NCI-H510A treated with DMSO at 0.1 percent for 48 hours (cell line): ENCODE measurements at regions not wholly inside any gene's neighbourhood (a gene's known extent, or its start where the extent isn't known, plus 50 kb on each side); places are given as distances from the start of the nearest gene placed in this dataset.
"Not testable (repeated sequence)": the region's sequence is repeated elsewhere in the genome, so short reads cannot be mapped to it uniquely, and the experiment has no call there.

Experiments used
- DNase-seq: peaks from one replicate; lab custom pipeline; 2025; lab: John Stamatoyannopoulos, UW

GRCh38 chr13:34166406-34166805 lies 348.5 kb downstream of the RFC3 start:
- DNase-seq: no peak

DNA sequence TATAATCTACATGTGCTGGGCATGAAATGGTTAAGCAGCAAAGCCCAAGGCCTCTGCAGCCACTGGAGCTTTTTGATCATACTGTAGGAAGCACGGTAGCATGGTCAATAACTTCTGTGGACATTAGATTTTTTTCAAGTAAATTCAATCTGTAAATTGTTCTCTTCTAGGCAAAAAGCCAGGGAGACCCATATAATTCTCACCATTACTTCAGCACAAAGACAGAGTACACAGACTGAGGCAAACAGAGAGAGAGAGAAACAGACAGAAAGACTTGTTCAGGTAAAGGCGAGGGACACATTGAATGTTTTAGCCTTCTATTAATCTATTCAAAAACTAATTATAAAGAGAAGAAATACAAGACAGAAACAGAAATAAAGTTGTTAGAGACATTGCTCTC lies 349.4 kb downstream of the RFC3 start:
- DNase-seq: no peak

- DNase-seq: no peak
Observed at GRCh38 chr13:34172048-34172447, 354.1 kb downstream of the RFC3 start.

DNA sequence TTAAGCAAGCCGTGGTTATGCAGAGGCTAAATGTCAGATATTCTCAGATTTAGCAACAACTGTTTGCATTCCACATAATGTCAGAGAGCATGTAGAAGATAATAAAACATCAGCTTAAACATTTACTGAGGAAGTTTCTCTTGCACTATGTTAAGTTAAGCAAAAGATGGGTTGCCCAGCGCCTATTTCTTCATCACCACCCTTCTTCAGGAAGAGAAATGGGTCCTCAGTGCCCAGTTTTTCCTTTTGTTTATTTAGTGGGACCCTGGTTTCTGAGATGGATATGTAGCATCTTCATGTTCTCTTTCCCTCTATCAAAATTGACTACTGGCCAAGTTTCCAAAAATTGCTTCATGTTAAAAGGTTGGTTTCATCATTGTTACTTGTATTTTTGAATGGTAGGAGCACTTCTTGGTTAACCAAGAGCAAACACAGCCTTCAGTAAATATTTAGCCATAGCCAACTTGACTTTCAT lies 356.8 kb downstream of the RFC3 start:
- DNase-seq: no peak

DNA sequence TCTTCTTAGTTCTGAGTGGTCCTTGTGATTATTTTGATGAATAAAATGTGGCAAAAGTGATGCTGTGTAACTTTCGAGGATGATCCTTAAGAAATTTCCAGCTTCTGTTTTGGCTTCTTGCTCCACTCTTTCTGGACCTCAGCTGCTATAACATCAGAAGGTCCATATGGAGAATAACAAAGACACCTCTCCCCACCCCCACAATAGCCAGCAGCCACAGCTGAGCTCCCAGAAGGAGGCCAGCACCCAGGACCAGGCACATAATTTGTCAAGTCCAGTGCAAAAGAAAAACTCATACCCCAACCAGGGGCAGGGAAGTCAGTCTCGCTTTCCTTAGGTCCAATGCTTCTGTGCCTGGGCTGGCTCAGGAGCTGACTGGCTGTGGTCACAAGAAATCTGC lies 357.6 kb downstream of the RFC3 start:
- no peak for DNase-seq

- DNase-seq: no peak
Observed at GRCh38 chr13:34176633-34177032, 358.7 kb downstream of the RFC3 start.

DNA sequence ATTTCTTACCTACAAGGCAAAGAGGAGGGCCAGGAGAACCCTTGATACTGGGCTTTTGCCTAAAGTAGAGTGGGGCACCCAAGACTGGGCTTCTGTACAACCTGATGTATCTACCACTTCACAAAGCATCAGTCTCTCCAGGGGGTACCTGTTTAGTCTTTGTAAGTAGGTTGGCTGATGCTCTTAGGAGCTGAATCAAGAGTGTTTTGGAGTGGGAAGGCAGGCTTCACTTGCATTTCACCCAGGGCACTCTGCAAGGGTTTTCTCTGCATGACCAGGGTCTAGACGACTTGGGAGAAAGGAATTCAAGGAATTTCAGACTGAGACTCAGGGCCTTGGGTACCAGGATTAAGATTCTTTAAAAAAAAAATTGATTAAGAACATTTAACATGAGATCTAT lies 361.5 kb downstream of the RFC3 start:
- peak; percentile 10 for DNase-seq

DNA sequence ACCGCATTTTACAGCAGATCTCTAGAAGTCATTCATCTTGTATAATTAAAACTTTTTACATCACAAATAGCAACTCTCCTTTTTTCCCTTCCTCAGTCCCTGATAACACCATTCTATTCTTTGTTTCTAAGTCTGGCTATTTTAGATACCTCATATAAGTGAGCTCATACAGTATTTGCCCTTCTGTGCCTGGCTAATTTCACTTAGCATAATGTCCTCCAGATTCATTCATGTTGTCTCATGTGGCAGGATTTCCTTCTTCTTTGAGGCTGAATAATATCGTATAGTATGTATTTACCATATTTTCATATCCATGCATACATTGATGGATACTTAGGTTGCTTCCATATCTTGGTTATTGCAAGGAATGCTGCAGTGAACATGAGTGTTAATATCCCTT lies 362.0 kb downstream of the RFC3 start:
- DNase-seq: no peak

DNA sequence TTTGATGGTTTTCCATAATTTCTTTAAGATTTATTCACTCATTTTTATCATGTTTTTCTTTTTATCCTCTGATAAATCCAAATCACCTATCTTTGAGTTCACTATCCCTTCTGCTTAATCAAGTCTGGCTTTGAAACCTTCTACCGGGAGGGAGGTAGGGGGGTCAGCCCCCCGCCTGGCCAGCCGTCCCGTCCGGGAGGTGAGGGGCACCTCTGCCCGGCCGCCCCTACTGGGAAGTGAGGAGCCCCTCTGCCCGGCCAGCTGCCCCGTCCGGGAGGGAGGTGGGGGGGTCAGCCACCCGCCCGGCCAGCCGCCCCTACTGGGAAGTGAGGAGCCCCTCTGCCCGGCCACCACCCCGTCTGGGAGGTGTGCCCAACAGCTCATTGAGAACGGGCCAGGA lies 363.3 kb downstream of the RFC3 start:
- not testable (repeated sequence) for DNase-seq

DNA sequence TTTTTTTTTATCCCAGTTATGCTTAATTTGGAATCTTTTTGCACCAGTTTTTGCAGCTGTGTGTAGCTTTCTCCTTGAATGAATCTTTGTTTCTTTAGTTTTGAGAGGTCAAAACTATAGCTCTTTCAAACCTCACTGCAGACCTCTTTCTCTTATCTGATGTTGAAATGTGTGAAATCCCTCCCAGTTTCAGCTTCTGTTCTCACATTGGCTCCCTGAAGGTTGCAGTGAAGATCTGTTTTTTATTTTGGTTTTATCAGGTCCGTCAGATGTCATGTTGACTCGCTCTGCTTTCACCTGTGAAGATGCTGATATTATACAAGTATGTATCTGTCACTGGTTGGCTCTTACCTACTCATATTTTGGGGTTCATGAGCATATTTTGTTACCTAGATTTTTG lies 372.0 kb downstream of the RFC3 start:
- DNase-seq: no peak

- DNase-seq: peak; percentile 26
Observed at GRCh38 chr13:34201050-34201913, 383.3 kb downstream of the RFC3 start.

DNA sequence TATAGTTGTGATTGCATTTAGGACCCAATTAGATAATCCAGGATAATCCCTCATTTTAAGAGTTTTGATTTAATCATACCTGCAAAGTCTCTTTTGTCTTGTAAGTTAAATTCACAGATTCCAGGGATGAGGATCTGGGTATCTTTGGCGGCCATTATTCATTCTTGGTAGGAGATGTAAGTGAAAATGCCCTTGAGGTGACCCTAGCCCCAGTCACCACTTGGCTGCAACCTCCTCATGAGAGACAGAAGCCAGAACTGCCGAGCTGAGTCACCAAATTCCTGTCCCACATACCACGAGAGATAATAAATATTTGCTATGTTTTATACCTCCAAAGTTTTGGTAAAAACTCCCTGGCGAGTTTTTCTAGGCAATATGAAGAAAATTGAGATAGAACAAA lies 389.4 kb downstream of the RFC3 start:
- no peak for DNase-seq

GRCh38 chr13:34207872-34208271 lies 389.9 kb downstream of the RFC3 start:
- DNase-seq: no peak

DNA sequence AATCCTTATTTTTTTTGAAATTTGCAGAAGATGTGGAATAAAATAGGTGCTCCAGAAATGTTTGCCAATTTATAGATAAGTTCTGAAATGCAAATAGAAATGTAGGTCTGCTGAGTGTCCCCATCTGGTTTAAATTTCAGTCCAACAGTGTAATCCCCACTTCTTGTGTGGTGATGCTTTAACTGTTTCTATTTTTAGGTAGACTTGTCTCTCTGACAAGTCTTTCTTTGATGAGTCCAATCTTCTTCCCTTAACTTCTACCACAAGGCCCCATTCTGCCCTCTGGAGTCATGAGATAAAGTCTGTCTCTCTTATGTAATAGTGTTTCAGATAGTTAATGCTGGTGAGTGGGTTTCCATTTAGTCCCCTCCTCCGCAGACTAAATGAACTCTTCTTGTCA lies 390.4 kb downstream of the RFC3 start:
- no peak for DNase-seq

DNA sequence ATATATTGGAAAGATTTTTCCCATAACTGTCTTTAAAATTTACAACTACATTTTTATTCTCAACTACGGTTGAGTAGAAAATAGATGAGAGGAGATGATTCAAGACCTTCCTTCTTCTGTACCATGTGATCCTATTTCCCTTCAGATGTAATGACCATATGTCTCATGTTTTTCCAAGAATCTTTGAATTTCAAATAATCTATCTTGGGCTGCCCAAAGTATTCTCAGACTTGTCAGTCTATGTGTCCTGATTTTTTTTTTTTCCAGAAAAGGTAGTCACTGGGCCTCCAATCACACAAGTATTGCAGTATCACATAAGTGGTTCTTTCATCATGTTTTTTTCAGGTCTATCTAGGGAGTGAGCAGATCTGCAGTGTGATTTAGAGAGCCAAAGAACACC lies 392.4 kb downstream of the RFC3 start:
- DNase-seq: no peak

GRCh38 chr13:34214686-34215085 lies 396.7 kb downstream of the RFC3 start:
- DNase-seq: no peak

DNA sequence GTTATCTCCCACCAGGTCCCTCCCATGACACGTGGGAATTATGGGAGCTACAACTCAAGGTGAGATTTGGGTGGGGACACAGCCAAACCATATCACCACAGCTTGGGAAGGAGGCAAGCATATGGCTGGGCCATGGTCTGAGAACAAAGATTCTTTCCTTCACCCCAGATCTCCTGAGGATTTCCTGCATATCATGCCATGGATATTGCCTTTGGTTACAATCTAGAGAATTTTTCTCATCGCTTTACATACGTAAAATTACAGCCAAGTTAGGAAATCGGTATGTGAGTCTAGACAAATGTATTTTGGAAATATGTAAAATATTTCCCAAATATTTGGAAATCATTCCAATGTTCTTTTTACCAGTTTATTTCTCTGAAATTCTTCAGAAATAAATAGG lies 398.3 kb downstream of the RFC3 start:
- DNase-seq: no peak

DNA sequence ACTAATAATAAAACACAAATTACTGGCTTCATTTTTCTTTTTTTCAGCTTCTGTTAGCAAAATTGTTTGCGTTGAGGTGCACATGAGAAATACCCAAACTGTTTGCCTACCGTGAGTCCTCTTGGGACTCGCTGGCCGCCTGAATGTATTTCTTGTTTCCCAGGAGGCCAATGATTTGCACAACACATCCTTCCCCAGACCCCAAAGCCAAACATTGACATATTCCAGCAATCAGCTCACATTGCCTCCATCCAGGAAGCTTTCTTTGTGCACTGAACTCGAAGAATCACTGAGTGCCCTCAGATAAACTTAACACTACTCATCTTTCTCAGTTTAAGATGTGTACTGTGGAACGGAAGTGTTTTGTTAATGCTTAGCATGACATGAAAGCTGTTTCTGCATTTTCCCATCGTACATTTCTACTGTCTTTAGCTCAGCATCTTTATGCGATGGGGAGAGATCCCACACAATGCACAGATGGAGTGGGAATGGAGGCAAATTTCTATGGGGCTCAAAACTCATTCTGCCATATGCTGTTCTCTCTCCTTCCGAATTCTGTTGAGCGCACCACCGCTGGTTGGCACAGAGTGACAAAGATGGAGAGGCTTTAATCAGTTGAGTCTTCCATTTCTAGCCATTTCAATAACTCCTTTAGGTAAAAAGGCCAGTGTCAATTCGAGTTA lies 399.5 kb downstream of the RFC3 start:
- DNase-seq: no peak

- DNase-seq: no peak
Observed at GRCh38 chr13:34223984-34224383, 406.0 kb downstream of the RFC3 start.

- no peak for DNase-seq
Observed at GRCh38 chr13:34224877-34225276, 406.9 kb downstream of the RFC3 start.

GRCh38 chr13:34230271-34230670 lies 412.3 kb downstream of the RFC3 start:
- no peak for DNase-seq

DNA sequence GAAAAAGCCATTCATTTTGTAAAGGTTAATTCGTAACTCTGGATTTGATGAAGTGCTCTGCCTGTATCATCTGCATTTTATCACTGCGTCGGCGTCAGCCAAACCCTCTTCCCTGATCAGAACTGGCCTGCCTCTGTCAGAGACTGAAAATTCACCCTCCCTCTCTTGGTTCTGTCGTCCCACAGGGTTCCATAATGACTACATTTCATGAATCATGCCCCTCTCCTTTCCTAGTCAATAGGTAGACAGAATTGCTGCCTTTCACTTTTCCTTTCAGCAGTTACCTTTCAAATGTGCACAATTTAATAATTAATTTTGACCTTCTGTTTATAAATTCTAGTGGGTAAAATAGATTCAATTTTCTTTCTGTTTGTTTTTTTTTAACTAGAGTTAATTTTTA lies 423.4 kb downstream of the RFC3 start:
- DNase-seq: no peak

GRCh38 chr13:34243403-34243802 lies 425.5 kb downstream of the RFC3 start:
- DNase-seq: no peak

- no peak for DNase-seq
Observed at GRCh38 chr13:34246511-34246910, 428.6 kb downstream of the RFC3 start.
